Thymus (tissue), 11 donors: ENCODE measurements at regions not wholly inside any gene's neighbourhood (a gene's known extent, or its start where the extent isn't known, plus 50 kb on each side); places are given as distances from the start of the nearest gene placed in this dataset.

Experiments used
- DNase-seq, 9 donors: peaks; one replicate each; pipeline ENCODE4 v3.0.0-alpha.2; 2013; ENCODE audit warnings: low spot score in 9 of 9, low read depth in 6 of 9, missing footprints in 1 of 9
- H3K27ac ChIP-seq, 2 donors: one replicate each; pipeline ENCODE4 v1.5.1; 2013; ENCODE audit warnings: control low read depth in 1 of 2, low read depth in 1 of 2, low read length in 1 of 2, mild to moderate bottlenecking in 1 of 2, moderate library complexity in 1 of 2
- H3K27me3 ChIP-seq, 2 donors: one replicate each; pipeline ENCODE4 v1.5.1; 2013; ENCODE audit warnings: low read length in 1 of 2; ENCODE audit not compliant: control insufficient read depth in 2 of 2, insufficient read depth in 1 of 2
- H3K36me3 ChIP-seq, 2 donors: one replicate each; pipeline ENCODE4 v1.5.1; 2013; ENCODE audit warnings: low read length in 1 of 2, mild to moderate bottlenecking in 1 of 2, moderate library complexity in 1 of 2; ENCODE audit not compliant: control insufficient read depth in 2 of 2, insufficient read depth in 2 of 2
- H3K4me1 ChIP-seq, 2 donors: one replicate each; pipeline ENCODE4 v1.5.1; 2013; ENCODE audit warnings: low read length in 2 of 2; ENCODE audit not compliant: control insufficient read depth in 2 of 2, insufficient read depth in 2 of 2
- H3K4me3 ChIP-seq, 2 donors: one replicate each; pipeline ENCODE4 v1.5.1; 2013; ENCODE audit warnings: low read length in 2 of 2, control low read depth in 1 of 2, mild to moderate bottlenecking in 1 of 2
- H3K9me3 ChIP-seq, 2 donors: one replicate each; pipeline ENCODE4 v1.5.1; 2013; ENCODE audit warnings: low read length in 1 of 2, mild to moderate bottlenecking in 1 of 2; ENCODE audit not compliant: control insufficient read depth in 2 of 2, insufficient read depth in 1 of 2
- donor health status: healthy.

- Histone ChIP-seq H3K27ac (no peak overlapping the region), H3K4me1 (no peaks in the 10 kb centered on the region), H3K27me3 (no peaks in the 10 kb centered on the region), H3K36me3 (no peaks in the 10 kb centered on the region), H3K9me3 (no peaks in the 10 kb centered on the region), H3K4me3 (no peak overlapping the region)
- DNase-seq, result no peak
Observed at GRCh38 chr3:130293247-130293646, 52.2 kb upstream of the COL6A5 start.
